ENCODE measurements at regions not wholly inside any gene's neighbourhood (a gene's known extent, or its start where the extent isn't known, plus 50 kb on each side); places are given as distances from the start of the nearest gene placed in this dataset.

DNA sequence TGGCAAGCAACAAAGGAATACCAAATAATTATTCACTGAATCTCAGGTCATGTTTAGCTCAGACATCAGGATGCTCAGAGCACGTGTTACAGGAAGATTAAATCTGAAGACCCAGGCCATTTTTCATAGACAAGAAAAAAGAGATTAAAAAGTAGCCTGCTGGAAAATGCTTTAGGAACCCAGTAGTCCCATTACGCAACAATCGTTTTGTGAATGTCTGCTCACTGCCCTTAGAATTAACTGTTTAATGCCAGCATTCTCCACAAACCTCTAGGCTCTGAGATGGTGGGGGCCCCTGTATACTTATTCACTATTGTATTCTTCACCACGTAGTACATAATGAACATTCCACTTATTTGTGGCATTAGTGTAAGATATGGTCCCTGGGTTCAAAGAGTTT lies 154.6 kb upstream of the NYAP2 start:
- ChIA-PET CTCF (no interaction called here), POLR2A (no interaction called here)
- no TSS peak for BruUV-seq (replicated peaks)
- TF ChIP-seq CTCF (IDR thresholded peaks at IDR 0.05) (no peak), POLR2AphosphoS5 (IDR thresholded peaks at IDR 0.05; ENCODE audit: low read depth, low read length) (no peak), TCF7L2 (IDR thresholded peaks at IDR 0.05; ENCODE audit: low read depth, low read length) (no peak), SIN3A (IDR thresholded peaks at IDR 0.05; ENCODE audit: borderline replicate concordance, insufficient read depth, low read depth, low read length) (no peak)
- TF ChIP-seq, protein P1, sequence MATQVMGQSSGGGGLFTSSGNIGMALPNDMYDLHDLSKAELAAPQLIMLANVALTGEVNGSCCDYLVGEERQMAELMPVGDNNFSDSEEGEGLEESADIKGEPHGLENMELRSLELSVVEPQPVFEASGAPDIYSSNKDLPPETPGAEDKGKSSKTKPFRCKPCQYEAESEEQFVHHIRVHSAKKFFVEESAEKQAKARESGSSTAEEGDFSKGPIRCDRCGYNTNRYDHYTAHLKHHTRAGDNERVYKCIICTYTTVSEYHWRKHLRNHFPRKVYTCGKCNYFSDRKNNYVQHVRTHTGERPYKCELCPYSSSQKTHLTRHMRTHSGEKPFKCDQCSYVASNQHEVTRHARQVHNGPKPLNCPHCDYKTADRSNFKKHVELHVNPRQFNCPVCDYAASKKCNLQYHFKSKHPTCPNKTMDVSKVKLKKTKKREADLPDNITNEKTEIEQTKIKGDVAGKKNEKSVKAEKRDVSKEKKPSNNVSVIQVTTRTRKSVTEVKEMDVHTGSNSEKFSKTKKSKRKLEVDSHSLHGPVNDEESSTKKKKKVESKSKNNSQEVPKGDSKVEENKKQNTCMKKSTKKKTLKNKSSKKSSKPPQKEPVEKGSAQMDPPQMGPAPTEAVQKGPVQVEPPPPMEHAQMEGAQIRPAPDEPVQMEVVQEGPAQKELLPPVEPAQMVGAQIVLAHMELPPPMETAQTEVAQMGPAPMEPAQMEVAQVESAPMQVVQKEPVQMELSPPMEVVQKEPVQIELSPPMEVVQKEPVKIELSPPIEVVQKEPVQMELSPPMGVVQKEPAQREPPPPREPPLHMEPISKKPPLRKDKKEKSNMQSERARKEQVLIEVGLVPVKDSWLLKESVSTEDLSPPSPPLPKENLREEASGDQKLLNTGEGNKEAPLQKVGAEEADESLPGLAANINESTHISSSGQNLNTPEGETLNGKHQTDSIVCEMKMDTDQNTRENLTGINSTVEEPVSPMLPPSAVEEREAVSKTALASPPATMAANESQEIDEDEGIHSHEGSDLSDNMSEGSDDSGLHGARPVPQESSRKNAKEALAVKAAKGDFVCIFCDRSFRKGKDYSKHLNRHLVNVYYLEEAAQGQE (IDR thresholded peaks at IDR 0.05; ENCODE audit: insufficient read depth in 1 of 2, low read depth in 2 of 2, low read length in 1 of 2), result no peak
- intact Hi-C loops (cut with micrococcal nuclease; ENCODE audit: unreplicated experiment), result no loop called here
- DNase-seq (ENCODE audit: low read depth, low spot score) (no peak), ATAC-seq (no peak)
- Histone ChIP-seq H3K4me3 (ENCODE audit: low read depth in 2 of 2, low read length in 2 of 2) (no peak overlapping the region), H3K27ac (ENCODE audit: low read length) (no peak overlapping the region), H3K4me1 (ENCODE audit: control insufficient read depth, insufficient read depth, low read length) (no peaks in the 10 kb centered on the region), H3K27me3 (ENCODE audit: control insufficient read depth, insufficient read depth, low read length) (no peaks in the 10 kb centered on the region; the same call in 1 of the 2 replicates), H3K9me3 (ENCODE audit: control insufficient read depth, insufficient read depth, low read depth, low read length) (no peaks in the 10 kb centered on the region), H3K36me3 (ENCODE audit: control insufficient read depth, insufficient read depth, low read length) (no peaks in the 10 kb centered on the region)
- in situ Hi-C loops (cut with HindIII; ENCODE audit: low pct_unique_long_range_greater_than_20kb, low sequenced_read_pairs), result no loop called here

DNA sequence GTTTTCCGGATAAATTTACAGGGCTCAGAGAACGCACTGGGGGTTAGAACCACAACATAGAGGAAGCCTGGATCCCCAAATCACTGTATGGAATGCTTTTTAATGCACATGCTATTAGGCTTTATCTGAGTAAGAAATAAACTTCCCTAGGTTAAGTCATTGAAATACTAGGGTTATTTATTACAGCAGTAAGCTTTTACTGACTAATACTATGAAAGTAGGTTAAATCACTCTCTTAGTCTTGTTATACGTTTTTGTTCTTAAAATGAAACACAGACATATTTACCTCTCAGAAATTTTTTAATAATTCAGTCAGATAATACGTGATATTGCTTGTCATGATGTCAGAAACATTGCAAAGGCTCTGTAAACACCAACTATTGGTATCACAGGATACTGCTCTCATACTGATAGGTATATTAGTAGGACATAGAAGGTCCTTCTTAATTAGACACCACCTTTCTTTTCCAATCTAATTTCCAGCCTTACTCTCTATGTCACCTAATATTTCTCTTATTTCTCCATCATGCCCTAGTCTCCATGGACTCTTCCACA lies 162.7 kb upstream of the NYAP2 start:
- H3K9me3 ChIP-seq (ENCODE audit: control insufficient read depth, insufficient read depth, low read depth, low read length), result no peaks in the 10 kb centered on the region
- ChIA-PET POLR2A (no interaction called here), CTCF (no interaction called here)
- ATAC-seq (no peak), DNase-seq (ENCODE audit: low read depth, low spot score) (no peak)
- TF ChIP-seq CTCF (IDR thresholded peaks at IDR 0.05) (no peak), TCF7L2 (IDR thresholded peaks at IDR 0.05; ENCODE audit: low read depth, low read length) (no peak), POLR2AphosphoS5 (IDR thresholded peaks at IDR 0.05; ENCODE audit: low read depth, low read length) (no peak), SIN3A (IDR thresholded peaks at IDR 0.05; ENCODE audit: borderline replicate concordance, insufficient read depth, low read depth, low read length) (no peak)
- TF ChIP-seq, protein P1 (IDR thresholded peaks at IDR 0.05; ENCODE audit: insufficient read depth in 1 of 2, low read depth in 2 of 2, low read length in 1 of 2), result no peak
- H3K4me3 ChIP-seq (ENCODE audit: low read depth in 2 of 2, low read length in 2 of 2), result no peak overlapping the region
- in situ Hi-C loops (cut with HindIII; ENCODE audit: low pct_unique_long_range_greater_than_20kb, low sequenced_read_pairs) (no loop called here), intact Hi-C loops (cut with micrococcal nuclease; ENCODE audit: unreplicated experiment) (no loop called here)
- H3K4me1 ChIP-seq (ENCODE audit: control insufficient read depth, insufficient read depth, low read length), result no peaks in the 10 kb centered on the region
- BruUV-seq (replicated peaks), result no TSS peak
- no peak overlapping the region for H3K27ac ChIP-seq (ENCODE audit: low read length)
- no peaks in the 10 kb centered on the region for H3K27me3 ChIP-seq (ENCODE audit: control insufficient read depth, insufficient read depth, low read length)
- no peaks in the 10 kb centered on the region for H3K36me3 ChIP-seq (ENCODE audit: control insufficient read depth, insufficient read depth, low read length)

Measured in Panc1 (cell line).